KMS-11 (cell line): ENCODE measurements at regions not wholly inside any gene's neighbourhood (a gene's known extent, or its start where the extent isn't known, plus 50 kb on each side); places are given as distances from the start of the nearest gene placed in this dataset.
A peak's percentile ranks its signal among the peaks of the same experiment; 100 is the strongest.

Experiments used
- H2AFZ ChIP-seq: fragments of 200-600 bp; sonication (generic); 2 replicates; pipeline ENCODE4 v1.6.1; 2016; ENCODE audit warnings: antibody characterized with exemption, mixed run types, low read depth
- H3K27ac ChIP-seq: fragments of 200-600 bp; sonication (generic); 2 replicates; pipeline ENCODE4 v1.6.1; 2016; ENCODE audit warnings: mild to moderate bottlenecking, mixed run types
- H3K27me3 ChIP-seq: fragments of 200-600 bp; sonication (generic); 2 replicates; pipeline ENCODE4 v1.6.1; 2017; ENCODE audit warnings: mild to moderate bottlenecking, low read depth, mixed run types, moderate library complexity; ENCODE audit not compliant: insufficient read depth
- H3K36me3 ChIP-seq: fragments of 200-600 bp; sonication (generic); 2 replicates; pipeline ENCODE4 v1.6.1; 2017; ENCODE audit warnings: mild to moderate bottlenecking, mixed run types; ENCODE audit not compliant: insufficient read depth
- H3K4me1 ChIP-seq: fragments of 200-600 bp; sonication (generic); 2 replicates; pipeline ENCODE4 v1.6.1; 2016; ENCODE audit warnings: mild to moderate bottlenecking, low read depth, mixed run types; ENCODE audit not compliant: poor library complexity, severe bottlenecking
- H3K4me2 ChIP-seq: fragments of 200-600 bp; sonication (generic); 2 replicates; pipeline ENCODE4 v1.7.0; 2016; ENCODE audit warnings: mild to moderate bottlenecking, mixed run types
- H3K4me3 ChIP-seq: fragments of 200-600 bp; sonication (generic); IDR thresholded peaks from 2 replicates; pipeline ENCODE4 v1.6.1; 2017; ENCODE audit warnings: low read depth, low read length, mixed read lengths; ENCODE audit not compliant: insufficient read depth
- H3K79me2 ChIP-seq: fragments of 200-600 bp; sonication (generic); 2 replicates; pipeline ENCODE4 v1.6.1; 2016; ENCODE audit warnings: low read depth, mixed run types; ENCODE audit not compliant: insufficient read depth
- H3K9ac ChIP-seq: fragments of 200-600 bp; sonication (generic); 2 replicates; pipeline ENCODE4 v1.6.1; 2016; ENCODE audit warnings: mild to moderate bottlenecking, mixed run types
- H4K20me1 ChIP-seq: fragments of 200-600 bp; sonication (generic); 2 replicates; pipeline ENCODE4 v1.6.1; 2016; ENCODE audit warnings: mild to moderate bottlenecking, mixed run types; ENCODE audit not compliant: insufficient read depth
- CTCF ChIP-seq: fragments of 200-600 bp; sonication (generic); conservative IDR thresholded peaks from 2 replicates; pipeline ENCODE4 v1.6.1; 2017; ENCODE audit warnings: low read depth, mild to moderate bottlenecking, antibody characterized with exemption, low read length, moderate library complexity, mixed read lengths

DNA sequence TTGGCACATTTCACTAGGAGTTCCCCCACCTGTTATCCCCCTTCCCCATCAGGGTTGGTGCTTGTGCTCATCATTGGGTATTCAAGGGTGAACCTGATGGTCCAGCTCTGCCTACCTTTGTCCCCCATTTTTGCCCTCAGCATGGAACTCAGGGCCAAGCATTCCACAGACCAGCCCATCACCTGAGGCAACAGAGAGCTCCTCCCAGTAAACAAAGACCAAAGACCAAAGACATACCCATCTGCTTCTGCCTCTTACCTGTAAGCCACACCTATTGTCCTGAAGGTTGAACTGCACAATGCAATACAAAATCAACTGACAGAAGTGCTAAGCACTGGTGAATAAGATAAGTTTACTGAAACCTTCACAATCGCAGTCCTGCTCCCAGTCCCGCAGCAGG is 237.5 kb downstream of the PAPSS1 start:
- Histone ChIP-seq H3K4me1 (peaks cover 20% of the 10 kb centered on the region), H4K20me1 (no peaks in the 10 kb centered on the region), H3K4me2 (no peak overlapping the region), H3K9ac (no peak overlapping the region), H2AFZ (no peak overlapping the region), H3K27ac (no peak overlapping the region), H3K27me3 (no peaks in the 10 kb centered on the region), H3K4me3 (no peak overlapping the region), H3K79me2 (no peaks in the 10 kb centered on the region), H3K36me3 (no peaks in the 10 kb centered on the region)
- TF ChIP-seq CTCF: no peak

DNA sequence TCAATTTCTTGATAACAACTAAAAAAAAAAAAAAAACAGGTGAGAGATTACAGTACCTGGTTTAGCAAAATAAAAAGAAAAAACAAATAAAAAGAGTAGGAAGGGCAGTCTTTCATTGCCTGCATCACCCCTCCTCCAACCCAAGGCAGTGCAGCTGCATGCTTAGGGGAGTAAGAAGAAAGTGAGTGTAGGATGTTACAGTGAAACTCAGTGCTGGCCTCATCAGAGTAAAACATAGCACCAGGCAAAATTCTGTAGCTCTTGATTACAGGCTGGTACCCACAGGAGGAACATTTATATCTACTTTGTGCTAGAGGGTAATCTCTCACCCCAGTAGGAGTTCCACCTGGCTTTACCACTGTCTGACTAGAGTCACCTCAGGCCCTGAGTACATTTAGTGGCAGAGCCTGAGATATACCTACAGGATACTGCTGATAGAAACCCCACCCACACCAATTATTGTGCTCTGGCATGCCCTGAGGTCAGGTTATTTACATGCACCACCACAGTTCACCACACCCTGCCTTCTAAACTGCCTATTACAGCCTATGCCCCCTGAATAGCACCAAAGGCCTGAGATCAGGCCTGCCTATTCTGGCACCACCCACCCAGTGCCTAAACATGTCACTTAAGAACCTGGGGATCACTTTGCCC is 241.6 kb downstream of the PAPSS1 start:
- H4K20me1 ChIP-seq: no peaks in the 10 kb centered on the region
- H3K27ac ChIP-seq: peak overlapping the region; percentile 36
- H3K4me3 ChIP-seq: no peak overlapping the region
- H2AFZ ChIP-seq: no peak overlapping the region
- no peak for TF ChIP-seq CTCF
- H3K79me2 ChIP-seq: no peaks in the 10 kb centered on the region
- H3K4me2 ChIP-seq: peak overlapping the region; percentile 7; the same call in 1 of the 2 replicates
- peaks cover 20% of the 10 kb centered on the region for H3K4me1 ChIP-seq
- H3K36me3 ChIP-seq: no peaks in the 10 kb centered on the region
- no peak overlapping the region for H3K9ac ChIP-seq
- H3K27me3 ChIP-seq: no peaks in the 10 kb centered on the region

GRCh38 chr4:107473126-107473525 is 246.9 kb downstream of the PAPSS1 start:
- no peaks in the 10 kb centered on the region for H4K20me1 ChIP-seq
- H3K4me3 ChIP-seq: no peak overlapping the region
- peaks cover 26% of the 10 kb centered on the region for H3K4me1 ChIP-seq
- H3K9ac ChIP-seq: no peak overlapping the region
- H2AFZ ChIP-seq: no peak overlapping the region
- no peak overlapping the region for H3K4me2 ChIP-seq
- no peaks in the 10 kb centered on the region for H3K79me2 ChIP-seq
- no peak overlapping the region for H3K27ac ChIP-seq
- no peaks in the 10 kb centered on the region for H3K27me3 ChIP-seq
- no peak for TF ChIP-seq CTCF
- H3K36me3 ChIP-seq: no peaks in the 10 kb centered on the region

- no peaks in the 10 kb centered on the region for H3K79me2 ChIP-seq
- no peaks in the 10 kb centered on the region for H3K27me3 ChIP-seq
- no peaks in the 10 kb centered on the region for H4K20me1 ChIP-seq
- H3K4me2 ChIP-seq: no peak overlapping the region
- H3K9ac ChIP-seq: no peak overlapping the region
- peaks cover 28% of the 10 kb centered on the region for H3K4me1 ChIP-seq
- no peak for TF ChIP-seq CTCF
- no peak overlapping the region for H3K4me3 ChIP-seq
- no peak overlapping the region for H2AFZ ChIP-seq
- H3K36me3 ChIP-seq: no peaks in the 10 kb centered on the region
- H3K27ac ChIP-seq: no peak overlapping the region
Observed at GRCh38 chr4:107472265-107472948, 247.6 kb downstream of the PAPSS1 start.
